ENCODE measurements at regions not wholly inside any gene's neighbourhood (a gene's known extent, or its start where the extent isn't known, plus 50 kb on each side); places are given as distances from the start of the nearest gene placed in this dataset.
A peak's percentile ranks its signal among the peaks of the same experiment; 100 is the strongest.
"Not testable (repeated sequence)": the region's sequence is repeated elsewhere in the genome, so short reads cannot be mapped to it uniquely, and the experiment has no call there.

DNA sequence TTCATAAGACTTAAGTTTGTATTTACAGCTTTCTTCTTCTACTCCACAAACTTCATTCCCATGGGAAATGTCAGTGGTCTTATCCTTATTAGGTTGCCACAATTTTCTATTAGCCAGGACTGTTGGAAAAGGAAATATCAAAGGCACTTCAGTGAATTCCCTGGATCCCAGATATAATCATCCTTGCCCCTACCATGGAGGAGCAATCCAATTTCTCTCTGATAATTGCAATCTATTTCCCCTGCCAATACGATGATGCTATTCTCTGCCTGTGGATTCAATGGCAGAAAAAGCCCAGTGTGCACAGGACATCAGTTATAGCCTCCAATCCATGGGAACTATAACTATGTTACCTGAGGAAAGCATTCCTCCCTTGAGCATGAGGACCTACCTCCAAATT is 536.4 kb upstream of the UBE2E2 start:
- no peak for DNase-seq (ENCODE audit: low read depth, low spot score)
- no peak overlapping the region for H3K4me3 ChIP-seq (ENCODE audit: low read length)

DNA sequence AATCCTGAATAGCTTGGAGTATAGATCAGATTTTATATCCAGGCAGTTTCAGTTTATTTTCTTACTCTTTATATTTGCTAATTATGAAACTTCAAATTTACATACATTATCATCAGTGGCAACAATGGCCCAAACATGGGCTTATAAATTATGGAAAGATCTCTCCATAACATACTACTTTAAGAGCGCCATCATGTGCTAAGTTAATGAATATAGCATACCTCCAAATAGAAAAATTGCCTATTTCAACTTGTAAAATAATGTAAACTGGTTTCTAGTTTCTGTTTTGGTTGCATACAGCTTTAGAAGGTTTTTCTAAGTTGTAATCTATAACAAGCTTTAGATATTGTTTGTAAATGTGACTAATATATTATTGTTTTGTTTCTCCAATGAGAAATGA is 531.3 kb upstream of the UBE2E2 start:
- no peak for DNase-seq (ENCODE audit: low read depth, low spot score)
- H3K4me3 ChIP-seq (ENCODE audit: low read length) = no peak overlapping the region

DNA sequence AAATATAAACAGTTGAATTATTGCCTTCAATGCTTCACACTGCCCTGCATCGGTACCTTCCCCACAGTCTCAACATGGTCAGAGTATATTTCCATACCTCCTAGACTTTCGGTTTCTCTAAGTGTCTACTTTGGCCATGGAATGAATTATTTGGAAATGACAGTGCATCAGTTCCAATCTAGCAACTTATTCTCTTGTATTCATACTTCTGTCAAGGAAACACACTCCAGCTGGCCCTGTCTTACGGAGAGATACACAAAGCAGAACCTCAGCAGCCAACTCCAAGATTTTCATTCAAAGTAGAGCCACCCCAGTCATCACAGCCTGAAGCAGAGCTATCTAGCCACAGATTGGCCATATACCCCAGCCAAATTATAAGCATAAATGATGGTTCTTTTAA is 518.4 kb upstream of the UBE2E2 start:
- H3K4me3 ChIP-seq (ENCODE audit: low read length) = no peak overlapping the region

DNA sequence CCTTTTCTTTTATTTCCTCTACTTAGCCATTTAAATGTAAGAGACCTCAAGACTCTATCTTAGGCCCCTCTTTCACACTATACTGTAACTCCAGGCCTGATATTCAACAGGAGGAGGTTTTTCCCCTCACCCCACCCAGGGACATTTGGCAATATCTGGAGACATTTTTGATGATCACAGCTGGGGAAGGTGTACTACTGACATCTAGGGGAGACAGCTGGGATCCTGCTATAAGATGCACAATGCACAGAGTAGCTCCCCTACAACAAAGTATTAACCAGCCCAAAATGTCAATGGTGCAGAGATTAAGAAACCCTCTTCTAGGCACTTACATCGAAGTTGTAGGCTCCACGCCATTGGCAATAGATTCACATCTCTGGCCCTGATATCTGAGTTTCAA is 517.5 kb upstream of the UBE2E2 start:
- DNase-seq (ENCODE audit: low read depth, low spot score) = peak; percentile 39
- no peak overlapping the region for H3K4me3 ChIP-seq (ENCODE audit: low read length)

More for the DNA sequence above, 518.4 kb upstream of the UBE2E2 start:
- DNase-seq (ENCODE audit: low read depth, low spot score) = no peak

DNA sequence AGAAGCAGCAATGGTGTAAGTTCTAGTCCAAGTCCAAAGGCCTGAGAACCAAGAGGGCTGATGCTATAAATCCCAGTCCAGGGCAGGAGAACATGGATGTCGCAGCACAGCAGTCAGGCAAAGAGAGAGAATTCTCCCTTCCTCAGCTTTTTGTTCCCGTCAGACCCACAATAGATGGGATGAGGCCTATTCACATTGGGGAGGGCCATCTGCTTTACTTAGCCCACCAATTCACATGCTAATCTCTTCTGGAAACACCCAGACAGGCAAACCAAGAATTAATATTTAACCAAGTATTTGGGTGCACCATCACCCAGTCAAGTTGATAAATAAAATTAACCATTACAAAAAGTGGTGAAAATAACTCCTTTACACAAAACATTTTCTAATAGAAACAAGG is 511.7 kb upstream of the UBE2E2 start:
- no peak for DNase-seq (ENCODE audit: low read depth, low spot score)
- no peak overlapping the region for H3K4me3 ChIP-seq (ENCODE audit: low read length)

DNA sequence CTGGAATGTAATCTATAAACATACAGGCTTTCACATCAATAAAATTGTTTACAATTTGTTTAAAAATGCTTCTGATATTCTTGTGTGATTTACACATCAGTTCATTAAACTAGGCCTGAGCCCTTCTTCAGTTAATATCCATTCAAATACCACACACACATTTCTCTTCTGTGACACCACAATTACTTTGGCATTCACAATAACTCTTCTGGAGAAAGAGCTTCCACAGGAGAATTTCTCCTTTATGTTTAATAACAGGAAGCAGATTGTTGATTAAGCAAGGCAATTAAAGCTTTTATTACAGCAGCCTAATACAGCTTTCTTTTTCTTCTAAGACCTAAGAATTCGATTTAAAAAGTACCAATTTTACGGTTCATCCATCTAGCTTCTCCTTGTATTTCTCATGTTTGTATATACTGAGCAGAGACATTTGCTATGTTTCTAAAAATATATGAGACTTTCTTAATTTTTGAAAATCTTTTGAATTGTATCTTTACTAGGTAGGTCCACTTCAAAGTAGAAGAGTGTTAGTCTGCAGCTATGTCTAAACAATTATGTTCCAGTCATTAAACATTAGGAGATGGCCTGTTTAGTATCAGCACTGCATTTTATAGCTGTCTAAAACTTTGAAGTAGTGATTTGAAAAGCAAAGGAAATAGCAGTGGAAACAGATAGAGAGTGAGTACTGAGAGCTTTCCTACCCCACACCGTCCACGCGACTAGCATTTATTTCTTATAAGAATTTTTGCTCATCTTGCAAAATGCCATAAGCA is 511.1 kb upstream of the UBE2E2 start:
- H3K4me3 ChIP-seq (ENCODE audit: low read length) = no peak overlapping the region
- no peak for DNase-seq (ENCODE audit: low read depth, low spot score)

DNA sequence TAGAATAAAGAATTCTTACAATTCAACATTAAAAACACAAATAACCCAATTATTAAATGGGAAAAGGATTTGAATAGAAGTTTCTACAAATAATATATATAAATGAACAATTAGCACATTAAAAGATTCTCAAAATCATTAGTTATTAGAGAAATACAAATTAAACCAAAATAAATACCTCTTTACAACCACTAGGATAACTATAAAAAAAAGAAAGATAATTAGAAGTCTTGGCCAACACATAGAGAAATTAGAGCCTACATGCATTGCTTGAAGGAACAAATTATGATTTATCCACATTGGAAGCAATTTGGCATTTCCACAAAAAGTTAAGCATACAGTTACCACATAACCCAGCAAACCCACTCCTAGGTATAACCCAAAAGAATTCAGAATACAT is 502.3 kb upstream of the UBE2E2 start:
- H3K4me3 ChIP-seq (ENCODE audit: low read length) = no peak overlapping the region
- DNase-seq (ENCODE audit: low read depth, low spot score) = no peak

DNA sequence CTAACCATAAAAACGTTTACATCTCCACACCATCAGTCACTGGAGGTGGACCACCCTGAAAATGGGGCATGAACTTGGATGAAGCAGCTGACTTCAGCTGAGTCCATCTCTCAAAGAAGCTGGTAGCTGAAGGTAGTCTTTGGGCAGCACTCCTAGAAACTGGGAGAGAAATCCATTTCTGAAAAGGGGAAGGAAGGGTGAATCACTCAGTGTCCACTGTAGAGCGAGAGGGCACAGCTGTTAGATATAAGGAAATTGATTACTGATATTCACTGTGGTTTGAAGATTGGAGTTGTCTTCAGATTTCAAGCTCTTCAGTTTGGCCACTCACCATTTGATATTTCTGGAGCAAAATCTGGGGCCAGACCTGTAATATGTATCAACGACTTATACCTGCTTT is 499.0 kb upstream of the UBE2E2 start:
- no peak for DNase-seq (ENCODE audit: low read depth, low spot score)
- H3K4me3 ChIP-seq (ENCODE audit: low read length) = no peak overlapping the region

DNA sequence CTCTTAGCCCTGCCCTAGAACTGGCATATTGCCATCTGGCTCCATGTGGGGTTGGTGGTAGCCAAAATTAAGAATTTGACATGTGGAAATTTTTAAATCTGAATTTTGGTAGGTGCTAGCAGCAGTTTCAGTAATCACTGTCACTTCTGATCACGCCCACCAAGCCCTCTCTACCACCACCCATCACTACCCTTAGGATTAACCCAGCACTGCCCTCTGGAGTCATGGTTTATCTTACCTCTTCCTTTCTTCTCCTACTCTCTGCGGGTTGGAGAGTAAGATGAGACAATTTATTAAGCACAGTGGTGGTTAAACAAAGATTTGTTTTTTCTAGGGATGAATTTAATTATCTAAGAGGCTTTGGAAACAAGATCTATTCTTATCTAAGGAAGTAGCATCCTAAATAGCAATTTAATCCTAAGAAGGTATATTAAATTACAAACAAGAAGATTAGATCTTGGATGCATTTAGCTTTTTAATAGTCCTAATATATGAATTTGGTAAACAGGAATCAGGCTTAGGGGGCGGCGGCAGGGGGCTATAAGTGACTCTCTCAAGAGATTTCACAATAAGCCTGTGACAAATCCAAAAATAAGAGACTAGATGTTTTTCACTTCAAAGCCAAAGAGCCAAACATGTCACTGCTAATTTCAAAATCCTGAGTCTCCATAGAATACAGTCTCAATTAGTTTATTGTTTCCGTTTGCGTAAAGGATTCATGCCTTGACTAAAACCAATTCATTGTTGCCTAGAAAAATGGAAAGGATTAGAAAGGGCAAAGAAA is 498.4 kb upstream of the UBE2E2 start:
- H3K4me3 ChIP-seq (ENCODE audit: low read length) = no peak overlapping the region
- no peak for DNase-seq (ENCODE audit: low read depth, low spot score)

DNA sequence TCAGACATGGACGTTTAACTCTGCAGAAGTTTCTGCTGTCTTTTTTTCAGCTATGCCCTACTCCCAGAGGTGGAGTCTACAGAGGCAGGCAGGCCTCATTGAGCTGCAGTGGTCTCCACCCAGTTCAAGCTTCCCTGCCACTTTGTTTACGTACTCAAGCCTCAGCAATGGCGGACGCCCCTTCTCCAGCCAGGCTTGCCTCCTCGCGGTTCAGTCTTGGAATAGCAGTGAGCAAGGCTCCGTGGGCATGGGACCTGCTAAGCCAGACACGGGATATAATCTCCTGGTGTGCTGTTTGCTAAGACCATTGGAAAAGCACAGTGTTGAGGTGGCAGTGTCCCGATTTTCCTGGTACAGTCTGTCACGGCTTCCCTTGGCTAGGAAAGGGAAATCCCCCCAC is 496.2 kb upstream of the UBE2E2 start:
- DNase-seq (ENCODE audit: low read depth, low spot score); H3K4me3 ChIP-seq (ENCODE audit: low read length): not testable (repeated sequence)

DNA sequence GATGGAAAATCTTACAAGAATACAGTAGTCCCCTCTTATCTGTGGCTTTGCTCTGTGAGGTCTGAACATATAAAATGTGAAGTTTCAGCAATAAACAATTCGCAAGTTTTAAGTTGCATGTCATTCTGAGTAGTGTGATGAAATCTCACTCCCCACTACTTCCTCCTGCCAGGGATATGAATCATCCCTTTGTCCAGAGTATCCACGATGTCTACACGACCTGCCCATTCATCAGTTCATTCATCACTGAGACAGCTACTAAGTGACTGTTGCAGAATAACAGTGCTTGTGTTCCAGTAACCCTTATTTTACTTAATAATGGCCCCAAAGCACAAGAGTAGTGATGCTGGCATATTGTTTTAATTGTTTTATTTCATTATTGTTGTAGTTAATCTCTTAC is 489.2 kb upstream of the UBE2E2 start:
- H3K4me3 ChIP-seq (ENCODE audit: low read length) = no peak overlapping the region
- DNase-seq (ENCODE audit: low read depth, low spot score) = no peak

DNA sequence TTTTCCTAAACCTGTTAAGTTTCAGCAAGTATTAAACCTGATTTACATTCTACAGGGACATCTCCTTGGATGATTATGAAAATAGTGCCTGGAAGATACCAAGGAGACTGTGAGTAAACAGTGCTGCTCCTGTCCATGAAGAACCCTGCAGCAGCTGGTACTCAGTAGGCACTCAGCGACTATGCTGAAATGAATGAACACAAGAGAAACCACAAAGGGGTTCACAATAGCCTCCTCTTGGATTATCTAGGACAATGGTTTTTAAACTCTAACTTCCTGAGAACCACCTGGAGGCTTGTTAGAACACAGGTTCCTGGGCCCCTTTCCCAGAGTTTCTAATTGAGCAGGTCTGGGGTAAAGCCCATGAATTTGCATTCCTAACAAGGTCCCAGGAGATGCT is 488.4 kb upstream of the UBE2E2 start:
- no peak overlapping the region for H3K4me3 ChIP-seq (ENCODE audit: low read length)
- DNase-seq (ENCODE audit: low read depth, low spot score) = no peak

DNA sequence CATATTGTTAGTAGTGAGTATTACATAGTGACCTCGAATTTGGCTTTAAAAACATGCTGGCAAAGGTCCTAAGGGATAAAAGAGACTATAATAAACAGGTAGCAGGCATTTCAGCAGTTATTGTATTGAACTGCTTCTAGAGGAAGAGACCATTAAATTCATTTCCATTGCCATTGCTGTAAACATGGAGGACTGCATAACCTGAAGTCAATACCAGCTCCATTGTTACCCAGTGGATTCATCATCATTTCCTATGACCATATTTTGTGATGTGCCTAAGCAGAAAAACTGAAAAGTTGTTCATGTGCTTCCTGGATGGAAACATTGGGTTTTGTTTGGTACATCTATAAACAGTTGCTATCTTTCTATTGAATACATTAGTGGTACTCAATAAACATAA is 482.5 kb upstream of the UBE2E2 start:
- DNase-seq (ENCODE audit: low read depth, low spot score) = no peak
- no peak overlapping the region for H3K4me3 ChIP-seq (ENCODE audit: low read length)

DNA sequence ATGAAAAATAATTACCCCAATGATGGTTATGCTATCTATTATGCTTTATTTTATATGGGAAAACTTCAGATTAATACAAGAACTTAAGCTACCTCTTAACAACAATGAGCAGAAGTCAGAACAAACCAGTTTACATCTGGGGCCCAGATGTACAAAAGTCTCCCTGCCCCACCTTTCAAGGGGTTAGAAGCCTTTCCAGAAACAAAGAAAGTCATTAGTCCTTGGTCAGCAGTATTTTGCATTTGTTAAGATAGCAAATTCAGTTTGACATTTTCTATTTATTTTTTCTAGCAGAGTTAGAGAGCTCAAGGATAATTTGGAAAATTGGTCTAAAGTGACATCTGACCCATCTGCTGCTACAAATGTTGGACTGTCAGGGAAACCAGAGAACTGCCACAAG is 478.7 kb upstream of the UBE2E2 start:
- no peak for DNase-seq (ENCODE audit: low read depth, low spot score)
- H3K4me3 ChIP-seq (ENCODE audit: low read length) = no peak overlapping the region

DNA sequence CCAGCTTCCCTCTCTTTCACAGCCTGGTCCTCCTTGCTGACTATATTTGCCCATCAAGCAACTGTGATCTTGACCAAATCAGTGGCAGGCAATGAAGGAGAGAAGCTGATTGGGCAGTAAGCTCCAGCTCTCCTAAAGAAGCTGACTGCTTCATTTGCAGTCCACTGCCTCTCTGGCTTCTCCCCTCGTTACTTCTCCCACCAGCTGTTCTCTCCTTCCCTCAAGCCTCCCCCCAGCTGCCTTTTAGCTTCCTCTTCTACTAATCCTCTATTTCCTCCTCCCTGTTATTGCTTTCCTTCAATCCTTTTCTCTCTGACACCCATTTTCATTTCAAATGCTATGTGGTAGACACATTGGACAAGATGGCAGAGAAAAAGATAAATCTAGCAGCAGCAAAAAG is 474.7 kb upstream of the UBE2E2 start:
- no peak for DNase-seq (ENCODE audit: low read depth, low spot score)
- no peak overlapping the region for H3K4me3 ChIP-seq (ENCODE audit: low read length)

DNA sequence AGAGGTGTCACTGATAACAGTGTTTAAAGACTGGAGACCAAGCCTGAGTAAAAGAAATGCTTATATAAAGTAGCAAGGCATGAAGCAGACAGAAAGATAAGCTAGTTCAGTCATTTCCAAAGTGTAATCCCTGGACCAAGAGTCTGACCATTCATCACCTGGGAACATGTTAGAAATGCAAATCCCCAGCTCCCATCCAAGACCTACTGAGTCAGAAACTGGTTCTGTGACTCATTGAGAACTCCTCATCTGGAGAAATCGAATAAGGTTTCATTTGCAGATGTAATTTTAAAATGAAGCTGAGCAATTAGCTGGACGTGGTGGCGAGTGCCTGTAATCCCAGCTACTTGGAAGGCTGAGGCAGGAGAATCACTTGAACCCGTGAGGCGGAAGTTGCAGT is 473.9 kb upstream of the UBE2E2 start:
- DNase-seq (ENCODE audit: low read depth, low spot score) = no peak

DNA sequence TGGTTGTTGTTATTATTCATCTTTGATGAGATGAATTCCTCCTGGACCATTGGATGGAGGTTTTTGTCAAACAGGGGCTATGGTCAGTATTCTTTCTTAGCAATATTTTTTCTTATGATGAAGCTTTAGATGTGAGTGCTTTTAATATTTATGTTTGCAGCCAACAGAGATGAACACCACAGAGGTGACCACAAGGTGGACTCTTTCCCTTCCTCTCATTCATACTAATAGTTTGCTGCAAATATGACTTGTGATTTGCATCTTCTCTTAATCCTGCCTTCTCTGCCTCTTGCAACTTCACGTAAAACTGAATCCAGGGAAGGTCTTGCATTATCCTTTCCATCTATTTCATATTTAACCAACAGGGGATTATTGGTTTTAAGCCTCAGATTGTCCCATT is 473.1 kb upstream of the UBE2E2 start:
- DNase-seq (ENCODE audit: low read depth, low spot score) = no peak
- no peak overlapping the region for H3K4me3 ChIP-seq (ENCODE audit: low read length)

More for the DNA sequence above, 473.9 kb upstream of the UBE2E2 start:
- H3K4me3 ChIP-seq (ENCODE audit: low read length) = no peak overlapping the region

DNA sequence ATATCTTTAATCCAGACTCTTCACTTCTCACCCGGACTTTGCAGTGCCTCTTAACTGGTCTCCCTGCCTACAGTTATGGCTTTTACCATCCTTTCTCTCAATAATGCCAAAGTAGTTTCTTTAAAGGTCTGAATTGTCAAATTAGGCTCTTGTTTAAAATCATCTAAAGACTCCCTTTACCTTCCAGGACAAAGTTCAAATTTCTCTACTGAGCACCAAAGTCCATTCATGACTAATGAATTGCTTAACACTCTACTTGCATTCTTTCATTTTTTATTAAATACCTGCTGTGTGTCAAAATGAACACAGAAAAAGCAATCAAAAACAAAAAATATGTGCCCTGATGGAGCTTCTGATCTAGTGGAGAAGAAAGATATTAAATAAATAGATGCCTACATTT is 472.4 kb upstream of the UBE2E2 start:
- no peak for DNase-seq (ENCODE audit: low read depth, low spot score)
- H3K4me3 ChIP-seq (ENCODE audit: low read length) = no peak overlapping the region

DNA sequence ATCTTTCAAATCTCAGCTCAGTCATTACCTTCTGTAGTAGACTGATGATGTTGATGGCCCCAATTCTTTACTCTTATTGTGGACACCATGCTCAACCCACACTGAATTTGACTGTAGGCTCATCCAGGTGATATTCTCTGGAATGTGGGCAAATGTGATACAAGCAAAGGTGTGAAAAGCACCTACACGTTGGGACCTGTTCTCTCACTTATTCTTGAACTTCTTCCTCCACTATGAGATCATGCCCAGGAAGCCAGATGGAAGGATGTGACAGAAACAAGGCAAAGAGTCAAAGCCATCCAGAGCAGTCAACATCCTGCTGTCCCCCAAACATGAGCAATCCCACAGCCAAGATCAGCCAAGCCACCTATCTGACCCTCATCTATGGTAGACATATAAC is 471.2 kb upstream of the UBE2E2 start:
- no peak for DNase-seq (ENCODE audit: low read depth, low spot score)
- H3K4me3 ChIP-seq (ENCODE audit: low read length) = no peak overlapping the region

DNA sequence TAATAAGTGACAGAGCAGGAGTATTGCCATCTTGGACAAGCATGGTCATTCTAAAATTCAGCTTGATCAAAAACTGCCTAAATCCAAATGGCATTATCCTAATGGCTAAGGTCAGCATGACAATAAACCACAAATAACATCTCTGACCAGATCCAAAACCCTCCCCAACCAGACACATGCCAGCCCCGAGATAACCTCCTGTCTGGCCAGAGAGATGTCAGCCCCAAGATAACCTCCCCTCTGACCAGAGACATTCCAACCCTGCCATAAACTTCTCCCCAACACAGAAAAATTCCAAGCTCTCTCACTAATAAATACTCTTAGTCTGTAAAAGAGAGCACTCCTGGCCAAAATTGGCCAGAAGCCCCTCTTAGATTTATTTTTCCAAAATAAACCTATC is 470.5 kb upstream of the UBE2E2 start:
- DNase-seq (ENCODE audit: low read depth, low spot score) = no peak
- no peak overlapping the region for H3K4me3 ChIP-seq (ENCODE audit: low read length)

DNA sequence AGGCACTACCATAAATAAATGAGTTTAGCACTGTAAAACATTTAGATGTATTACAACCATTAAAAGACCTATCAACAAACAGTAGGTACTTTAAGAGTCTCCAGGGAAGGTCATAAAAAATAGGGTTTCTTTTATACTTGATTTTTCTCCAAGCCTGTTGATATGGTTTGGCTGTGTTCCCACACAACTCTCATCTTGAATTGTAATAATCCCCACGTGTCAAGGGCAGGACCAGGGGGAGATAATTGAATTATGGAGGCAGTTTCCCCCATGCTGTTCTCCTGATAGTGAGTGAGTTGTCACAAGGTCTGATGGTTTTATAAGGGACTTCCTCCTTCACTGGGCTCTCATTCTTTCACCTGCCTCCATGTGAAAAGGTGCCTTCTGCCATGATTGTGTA is 468.9 kb upstream of the UBE2E2 start:
- no peak for DNase-seq (ENCODE audit: low read depth, low spot score)
- H3K4me3 ChIP-seq (ENCODE audit: low read length) = no peak overlapping the region

Measured in Jurkat, Clone E6-1 (cell line).